Nephron progenitor cell (in vitro differentiated cells): ENCODE measurements at regions not wholly inside any gene's neighbourhood (a gene's known extent, or its start where the extent isn't known, plus 50 kb on each side); places are given as distances from the start of the nearest gene placed in this dataset.

ENCODE experiments used
- DNase-seq: peaks from one replicate; pipeline ENCODE4 v3.0.0; 2021
- H3K27ac Mint-ChIP-seq: 2 replicates; pipeline ENCODE4 v1.8.0; 2021; ENCODE audit warnings: mild to moderate bottlenecking, moderate library complexity, mixed read lengths
- H3K27me3 Mint-ChIP-seq: 2 replicates; pipeline ENCODE4 v1.8.0; 2021; ENCODE audit warnings: mild to moderate bottlenecking, low read depth, mixed read lengths; ENCODE audit not compliant: poor library complexity
- H3K36me3 Mint-ChIP-seq: 2 replicates; pipeline ENCODE4 v1.8.0; 2021; ENCODE audit warnings: low read depth, mixed read lengths
- H3K4me1 Mint-ChIP-seq: 2 replicates; pipeline ENCODE4 v1.8.0; 2021; ENCODE audit warnings: mixed read lengths
- H3K4me3 Mint-ChIP-seq: 2 replicates; pipeline ENCODE4 v1.8.0; 2021; ENCODE audit warnings: mild to moderate bottlenecking, moderate library complexity, mixed read lengths
- H3K9me3 Mint-ChIP-seq: 2 replicates; pipeline ENCODE4 v1.8.0; 2021; ENCODE audit warnings: mild to moderate bottlenecking, moderate library complexity, mixed read lengths
- TF ChIP-seq, protein P1 (sequence below): fragments of 200-600 bp; sonication (generic); IDR thresholded peaks from 2 replicates; pipeline ENCODE4 v1.5.0; 2021; ENCODE audit warnings: antibody characterized with exemption

DNA sequence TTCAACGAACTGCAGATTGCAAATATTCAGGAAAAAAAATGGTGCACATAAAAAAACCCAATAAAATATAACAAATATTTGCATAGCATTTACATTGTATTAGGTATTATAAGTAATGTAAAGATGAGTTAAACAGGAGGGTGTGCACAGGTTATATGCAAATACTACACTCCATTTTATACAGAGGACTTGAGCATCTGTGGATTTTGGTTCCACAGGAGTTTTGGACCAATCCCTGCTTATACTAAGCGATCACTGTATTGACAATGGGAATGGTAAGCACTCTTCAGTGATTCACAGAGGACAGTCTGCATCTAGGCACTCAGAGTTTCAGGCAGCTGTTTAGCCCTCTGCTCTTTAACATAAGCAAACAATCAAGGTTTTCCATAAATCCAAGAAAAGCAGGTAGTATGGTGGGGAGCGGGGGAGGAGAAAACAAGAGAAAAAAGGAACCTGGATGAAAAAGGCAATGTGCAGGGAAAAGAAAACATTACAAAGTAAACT lies 206.0 kb upstream of the PARD3B start:
- TF ChIP-seq, protein P1, sequence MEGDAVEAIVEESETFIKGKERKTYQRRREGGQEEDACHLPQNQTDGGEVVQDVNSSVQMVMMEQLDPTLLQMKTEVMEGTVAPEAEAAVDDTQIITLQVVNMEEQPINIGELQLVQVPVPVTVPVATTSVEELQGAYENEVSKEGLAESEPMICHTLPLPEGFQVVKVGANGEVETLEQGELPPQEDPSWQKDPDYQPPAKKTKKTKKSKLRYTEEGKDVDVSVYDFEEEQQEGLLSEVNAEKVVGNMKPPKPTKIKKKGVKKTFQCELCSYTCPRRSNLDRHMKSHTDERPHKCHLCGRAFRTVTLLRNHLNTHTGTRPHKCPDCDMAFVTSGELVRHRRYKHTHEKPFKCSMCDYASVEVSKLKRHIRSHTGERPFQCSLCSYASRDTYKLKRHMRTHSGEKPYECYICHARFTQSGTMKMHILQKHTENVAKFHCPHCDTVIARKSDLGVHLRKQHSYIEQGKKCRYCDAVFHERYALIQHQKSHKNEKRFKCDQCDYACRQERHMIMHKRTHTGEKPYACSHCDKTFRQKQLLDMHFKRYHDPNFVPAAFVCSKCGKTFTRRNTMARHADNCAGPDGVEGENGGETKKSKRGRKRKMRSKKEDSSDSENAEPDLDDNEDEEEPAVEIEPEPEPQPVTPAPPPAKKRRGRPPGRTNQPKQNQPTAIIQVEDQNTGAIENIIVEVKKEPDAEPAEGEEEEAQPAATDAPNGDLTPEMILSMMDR, result no peak
- H3K4me1 Mint-ChIP-seq, result peaks cover 39% of the 10 kb centered on the region
- H3K4me3 Mint-ChIP-seq, result no peak overlapping the region
- DNase-seq, result no peak
- H3K36me3 Mint-ChIP-seq, result no peaks in the 10 kb centered on the region
- no peak overlapping the region for H3K27ac Mint-ChIP-seq
- H3K9me3 Mint-ChIP-seq, result peaks cover 6% of the 10 kb centered on the region
- no peaks in the 10 kb centered on the region for H3K27me3 Mint-ChIP-seq

DNA sequence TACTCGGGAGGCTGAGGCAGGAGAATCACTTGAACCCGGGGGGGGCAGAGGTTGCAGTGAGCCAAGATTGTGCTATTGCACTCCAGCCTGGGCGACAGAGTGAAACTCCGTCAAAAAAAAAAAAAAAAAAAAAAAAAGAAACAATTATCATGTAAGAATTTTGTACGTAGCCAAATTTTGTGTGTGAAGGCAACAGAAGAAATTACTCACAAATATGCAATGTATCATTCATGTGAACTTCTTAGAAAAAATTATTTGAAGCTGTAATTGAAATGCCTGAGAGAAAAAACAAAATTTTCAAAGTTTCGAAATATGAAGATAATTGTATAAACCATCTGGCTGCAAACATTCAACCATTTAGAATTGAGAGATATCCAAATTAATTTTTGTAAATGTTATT lies 204.8 kb upstream of the PARD3B start:
- peaks cover 30% of the 10 kb centered on the region for H3K4me1 Mint-ChIP-seq
- H3K27me3 Mint-ChIP-seq, result no peaks in the 10 kb centered on the region
- H3K36me3 Mint-ChIP-seq, result no peaks in the 10 kb centered on the region
- H3K9me3 Mint-ChIP-seq, result peaks cover 6% of the 10 kb centered on the region
- TF ChIP-seq, protein P1, result no peak
- H3K27ac Mint-ChIP-seq, result no peak overlapping the region
- DNase-seq, result no peak
- no peak overlapping the region for H3K4me3 Mint-ChIP-seq

GRCh38 chr2:204341887-204342276 lies 203.4 kb upstream of the PARD3B start:
- peaks cover 22% of the 10 kb centered on the region for H3K4me1 Mint-ChIP-seq
- no peaks in the 10 kb centered on the region for H3K36me3 Mint-ChIP-seq
- TF ChIP-seq, protein P1, result no peak
- DNase-seq, result no peak
- H3K4me3 Mint-ChIP-seq, result no peak overlapping the region
- peaks cover 6% of the 10 kb centered on the region for H3K9me3 Mint-ChIP-seq
- no peaks in the 10 kb centered on the region for H3K27me3 Mint-ChIP-seq
- H3K27ac Mint-ChIP-seq, result no peak overlapping the region

GRCh38 chr2:204343685-204344084 lies 201.6 kb upstream of the PARD3B start:
- Mint-ChIP-seq H3K27ac (no peak overlapping the region), H3K4me1 (peaks cover 6% of the 10 kb centered on the region), H3K4me3 (no peak overlapping the region), H3K27me3 (no peaks in the 10 kb centered on the region), H3K36me3 (no peaks in the 10 kb centered on the region), H3K9me3 (peaks cover 22% of the 10 kb centered on the region)
- no peak for DNase-seq
- TF ChIP-seq, protein P1, result no peak

GRCh38 chr2:204344119-204344518 lies 201.2 kb upstream of the PARD3B start:
- Mint-ChIP-seq H3K27ac (no peak overlapping the region), H3K4me3 (no peak overlapping the region), H3K36me3 (no peaks in the 10 kb centered on the region), H3K27me3 (no peaks in the 10 kb centered on the region), H3K9me3 (peaks cover 25% of the 10 kb centered on the region), H3K4me1 (peaks cover 5% of the 10 kb centered on the region)
- TF ChIP-seq, protein P1, result no peak
- no peak for DNase-seq

DNA sequence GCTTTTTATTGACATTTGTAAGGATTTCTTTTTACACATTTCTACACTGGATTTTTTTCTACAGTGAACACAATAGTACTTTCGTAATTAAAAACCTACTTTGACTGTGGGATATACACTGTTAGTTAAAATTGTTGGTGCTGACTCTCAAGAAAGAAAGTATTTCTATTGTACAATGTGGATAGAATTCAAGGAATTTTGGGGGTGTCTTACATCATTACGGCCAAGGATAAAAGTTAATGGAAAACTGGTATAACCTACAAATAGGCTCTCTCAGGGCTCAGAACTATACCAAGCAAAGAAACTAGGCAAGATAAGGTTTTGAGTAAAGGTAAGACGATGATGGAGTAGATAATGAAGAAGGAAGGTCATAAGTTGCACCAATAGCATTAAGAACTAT lies 198.4 kb upstream of the PARD3B start:
- Mint-ChIP-seq H3K27ac (no peak overlapping the region), H3K36me3 (no peaks in the 10 kb centered on the region), H3K9me3 (peaks cover 28% of the 10 kb centered on the region), H3K4me1 (peaks cover 5% of the 10 kb centered on the region), H3K4me3 (no peak overlapping the region), H3K27me3 (no peaks in the 10 kb centered on the region)
- TF ChIP-seq, protein P1, result no peak
- DNase-seq, result no peak
